ENCODE measurements at regions not wholly inside any gene's neighbourhood (a gene's known extent, or its start where the extent isn't known, plus 50 kb on each side); places are given as distances from the start of the nearest gene placed in this dataset.
A peak's percentile ranks its signal among the peaks of the same experiment; 100 is the strongest.

DNA sequence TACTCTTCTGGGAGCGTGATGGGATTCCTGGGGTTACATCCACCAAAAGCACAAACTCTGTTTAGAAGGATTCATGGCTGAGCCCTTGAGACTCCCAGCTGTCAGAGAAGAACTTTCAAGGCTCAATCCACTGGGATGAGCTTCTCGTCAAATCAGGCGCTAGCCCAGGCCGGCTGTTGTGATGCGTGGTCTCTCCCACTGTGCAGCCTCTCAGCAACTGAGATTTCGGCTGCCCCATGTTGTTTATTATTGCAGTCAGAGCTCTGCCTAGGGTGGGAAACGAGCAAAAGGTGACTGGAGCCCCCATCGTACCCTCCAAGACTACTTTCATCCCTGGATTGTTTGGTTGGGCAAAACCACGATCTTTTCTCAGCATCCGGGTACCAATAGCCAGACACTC, 251.6 kb downstream of the ETS1 start:
- ChIA-PET POLR2A (no interaction called here), CTCF (interaction anchor here (1.0 to 1.2 kb wide), 2 partner anchors 14 to 163 kb away, joined by 3 read pairs; no protein-coding TSS in a partner anchor)
- H3K4me3 Mint-ChIP-seq = no peak overlapping the region
- no peak overlapping the region for H3K27ac Mint-ChIP-seq
- peaks cover 18% of the 10 kb centered on the region for H3K4me1 Mint-ChIP-seq
- H3K36me3 Mint-ChIP-seq = no peaks in the 10 kb centered on the region
- ATAC-seq (peak; percentile 81), DNase-seq (ENCODE audit: low spot score) (no peak)
- TF ChIP-seq ZNF232 (CRISPR knock-in tag; IDR thresholded peaks at IDR 0.05) = no peak
- TF ChIP-seq, protein P1, sequence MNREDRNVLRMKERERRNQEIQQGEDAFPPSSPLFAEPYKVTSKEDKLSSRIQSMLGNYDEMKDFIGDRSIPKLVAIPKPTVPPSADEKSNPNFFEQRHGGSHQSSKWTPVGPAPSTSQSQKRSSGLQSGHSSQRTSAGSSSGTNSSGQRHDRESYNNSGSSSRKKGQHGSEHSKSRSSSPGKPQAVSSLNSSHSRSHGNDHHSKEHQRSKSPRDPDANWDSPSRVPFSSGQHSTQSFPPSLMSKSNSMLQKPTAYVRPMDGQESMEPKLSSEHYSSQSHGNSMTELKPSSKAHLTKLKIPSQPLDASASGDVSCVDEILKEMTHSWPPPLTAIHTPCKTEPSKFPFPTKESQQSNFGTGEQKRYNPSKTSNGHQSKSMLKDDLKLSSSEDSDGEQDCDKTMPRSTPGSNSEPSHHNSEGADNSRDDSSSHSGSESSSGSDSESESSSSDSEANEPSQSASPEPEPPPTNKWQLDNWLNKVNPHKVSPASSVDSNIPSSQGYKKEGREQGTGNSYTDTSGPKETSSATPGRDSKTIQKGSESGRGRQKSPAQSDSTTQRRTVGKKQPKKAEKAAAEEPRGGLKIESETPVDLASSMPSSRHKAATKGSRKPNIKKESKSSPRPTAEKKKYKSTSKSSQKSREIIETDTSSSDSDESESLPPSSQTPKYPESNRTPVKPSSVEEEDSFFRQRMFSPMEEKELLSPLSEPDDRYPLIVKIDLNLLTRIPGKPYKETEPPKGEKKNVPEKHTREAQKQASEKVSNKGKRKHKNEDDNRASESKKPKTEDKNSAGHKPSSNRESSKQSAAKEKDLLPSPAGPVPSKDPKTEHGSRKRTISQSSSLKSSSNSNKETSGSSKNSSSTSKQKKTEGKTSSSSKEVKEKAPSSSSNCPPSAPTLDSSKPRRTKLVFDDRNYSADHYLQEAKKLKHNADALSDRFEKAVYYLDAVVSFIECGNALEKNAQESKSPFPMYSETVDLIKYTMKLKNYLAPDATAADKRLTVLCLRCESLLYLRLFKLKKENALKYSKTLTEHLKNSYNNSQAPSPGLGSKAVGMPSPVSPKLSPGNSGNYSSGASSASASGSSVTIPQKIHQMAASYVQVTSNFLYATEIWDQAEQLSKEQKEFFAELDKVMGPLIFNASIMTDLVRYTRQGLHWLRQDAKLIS (CRISPR knock-in tag; IDR thresholded peaks at IDR 0.05; ENCODE audit: borderline replicate concordance) = no peak
- TF ChIP-seq MYBL2 (CRISPR knock-in tag; IDR thresholded peaks at IDR 0.05) = no peak
- TF ChIP-seq GRHL2 (CRISPR knock-in tag; IDR thresholded peaks at IDR 0.05; ENCODE audit: insufficient replicate concordance, severe bottlenecking) = no peak
- TF ChIP-seq TP53 (CRISPR knock-in tag; IDR thresholded peaks at IDR 0.05) = no peak
- TF ChIP-seq, protein P2, sequence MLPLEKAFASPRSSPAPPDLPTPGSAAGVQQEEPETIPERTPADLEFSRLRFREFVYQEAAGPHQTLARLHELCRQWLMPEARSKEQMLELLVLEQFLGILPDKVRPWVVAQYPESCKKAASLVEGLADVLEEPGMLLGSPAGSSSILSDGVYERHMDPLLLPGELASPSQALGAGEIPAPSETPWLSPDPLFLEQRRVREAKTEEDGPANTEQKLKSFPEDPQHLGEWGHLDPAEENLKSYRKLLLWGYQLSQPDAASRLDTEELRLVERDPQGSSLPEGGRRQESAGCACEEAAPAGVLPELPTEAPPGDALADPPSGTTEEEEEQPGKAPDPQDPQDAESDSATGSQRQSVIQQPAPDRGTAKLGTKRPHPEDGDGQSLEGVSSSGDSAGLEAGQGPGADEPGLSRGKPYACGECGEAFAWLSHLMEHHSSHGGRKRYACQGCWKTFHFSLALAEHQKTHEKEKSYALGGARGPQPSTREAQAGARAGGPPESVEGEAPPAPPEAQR (CRISPR knock-in tag; IDR thresholded peaks at IDR 0.05) = no peak
- TF ChIP-seq, protein P3, sequence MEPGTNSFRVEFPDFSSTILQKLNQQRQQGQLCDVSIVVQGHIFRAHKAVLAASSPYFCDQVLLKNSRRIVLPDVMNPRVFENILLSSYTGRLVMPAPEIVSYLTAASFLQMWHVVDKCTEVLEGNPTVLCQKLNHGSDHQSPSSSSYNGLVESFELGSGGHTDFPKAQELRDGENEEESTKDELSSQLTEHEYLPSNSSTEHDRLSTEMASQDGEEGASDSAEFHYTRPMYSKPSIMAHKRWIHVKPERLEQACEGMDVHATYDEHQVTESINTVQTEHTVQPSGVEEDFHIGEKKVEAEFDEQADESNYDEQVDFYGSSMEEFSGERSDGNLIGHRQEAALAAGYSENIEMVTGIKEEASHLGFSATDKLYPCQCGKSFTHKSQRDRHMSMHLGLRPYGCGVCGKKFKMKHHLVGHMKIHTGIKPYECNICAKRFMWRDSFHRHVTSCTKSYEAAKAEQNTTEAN (CRISPR knock-in tag; IDR thresholded peaks at IDR 0.05) = no peak
- TF ChIP-seq, protein P4, sequence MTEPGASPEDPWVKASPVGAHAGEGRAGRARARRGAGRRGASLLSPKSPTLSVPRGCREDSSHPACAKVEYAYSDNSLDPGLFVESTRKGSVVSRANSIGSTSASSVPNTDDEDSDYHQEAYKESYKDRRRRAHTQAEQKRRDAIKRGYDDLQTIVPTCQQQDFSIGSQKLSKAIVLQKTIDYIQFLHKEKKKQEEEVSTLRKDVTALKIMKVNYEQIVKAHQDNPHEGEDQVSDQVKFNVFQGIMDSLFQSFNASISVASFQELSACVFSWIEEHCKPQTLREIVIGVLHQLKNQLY (CRISPR knock-in tag; IDR thresholded peaks at IDR 0.05) = no peak
- no peak for TF ChIP-seq NR3C1 (CRISPR knock-in tag; conservative IDR thresholded peaks at IDR 0.05; ENCODE audit: low read depth)
- TF ChIP-seq, protein P5, sequence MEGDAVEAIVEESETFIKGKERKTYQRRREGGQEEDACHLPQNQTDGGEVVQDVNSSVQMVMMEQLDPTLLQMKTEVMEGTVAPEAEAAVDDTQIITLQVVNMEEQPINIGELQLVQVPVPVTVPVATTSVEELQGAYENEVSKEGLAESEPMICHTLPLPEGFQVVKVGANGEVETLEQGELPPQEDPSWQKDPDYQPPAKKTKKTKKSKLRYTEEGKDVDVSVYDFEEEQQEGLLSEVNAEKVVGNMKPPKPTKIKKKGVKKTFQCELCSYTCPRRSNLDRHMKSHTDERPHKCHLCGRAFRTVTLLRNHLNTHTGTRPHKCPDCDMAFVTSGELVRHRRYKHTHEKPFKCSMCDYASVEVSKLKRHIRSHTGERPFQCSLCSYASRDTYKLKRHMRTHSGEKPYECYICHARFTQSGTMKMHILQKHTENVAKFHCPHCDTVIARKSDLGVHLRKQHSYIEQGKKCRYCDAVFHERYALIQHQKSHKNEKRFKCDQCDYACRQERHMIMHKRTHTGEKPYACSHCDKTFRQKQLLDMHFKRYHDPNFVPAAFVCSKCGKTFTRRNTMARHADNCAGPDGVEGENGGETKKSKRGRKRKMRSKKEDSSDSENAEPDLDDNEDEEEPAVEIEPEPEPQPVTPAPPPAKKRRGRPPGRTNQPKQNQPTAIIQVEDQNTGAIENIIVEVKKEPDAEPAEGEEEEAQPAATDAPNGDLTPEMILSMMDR (IDR thresholded peaks at IDR 0.05) = no peak
- no peak for TF ChIP-seq RELA (CRISPR knock-in tag; IDR thresholded peaks at IDR 0.05; ENCODE audit: borderline replicate concordance)
- H3K27me3 Mint-ChIP-seq (ENCODE audit: low read depth) = no peaks in the 10 kb centered on the region
- H3K9me3 Mint-ChIP-seq = no peaks in the 10 kb centered on the region

DNA sequence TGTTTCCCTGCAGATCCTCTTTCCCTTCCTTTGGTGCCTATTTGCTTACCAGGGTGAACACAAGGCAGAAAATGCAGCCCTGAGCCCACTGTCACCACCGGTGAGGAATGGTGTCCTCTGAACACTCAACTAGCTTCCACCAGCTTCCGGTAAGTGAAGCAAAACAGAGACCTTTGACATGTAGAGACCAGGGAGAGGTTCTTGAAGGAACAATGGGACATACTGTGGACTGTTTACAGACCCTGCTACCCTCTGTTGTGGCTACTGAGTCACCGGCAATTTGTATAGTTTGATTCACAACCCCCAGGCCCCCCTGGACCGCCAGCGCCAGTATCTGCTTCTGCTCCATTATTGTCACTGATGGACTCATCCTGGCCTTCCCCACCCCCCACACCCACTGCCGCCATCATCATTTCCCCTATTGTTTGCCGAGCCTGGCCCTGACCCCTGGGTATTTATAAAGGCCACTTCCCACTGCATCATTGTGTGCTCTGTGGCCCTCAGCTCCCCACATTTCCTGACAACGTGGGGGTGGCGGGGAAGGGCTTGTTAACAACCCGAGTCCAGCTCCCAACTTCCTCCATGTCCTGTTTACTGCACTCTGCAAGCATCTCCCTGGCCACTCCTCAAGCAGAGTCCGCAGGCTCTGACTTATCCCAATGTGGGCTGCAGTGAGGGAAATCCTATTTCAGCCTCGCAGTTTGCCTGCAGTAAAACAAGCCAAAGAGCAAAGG, 252.9 kb downstream of the ETS1 start:
- ChIA-PET CTCF (interaction anchor here (0.8 to 1.2 kb wide), 2 partner anchors 11 to 423 kb away, joined by 3 to 4 read pairs; no protein-coding TSS in a partner anchor), POLR2A (no interaction called here)
- Mint-ChIP-seq H3K27ac (no peak overlapping the region), H3K36me3 (no peaks in the 10 kb centered on the region), H3K4me3 (no peak overlapping the region), H3K27me3 (ENCODE audit: low read depth) (no peaks in the 10 kb centered on the region; the same call in 1 of the 2 replicates), H3K4me1 (peaks cover 23% of the 10 kb centered on the region), H3K9me3 (no peaks in the 10 kb centered on the region)
- no peak for TF ChIP-seq ZNF263 (CRISPR knock-in tag; IDR thresholded peaks at IDR 0.05; ENCODE audit: low read depth)
- TF ChIP-seq RORB (CRISPR knock-in tag; IDR thresholded peaks at IDR 0.05) = no peak
- no peak for TF ChIP-seq SMAD4 (CRISPR knock-in tag; IDR thresholded peaks at IDR 0.05)
- TF ChIP-seq, protein P6, sequence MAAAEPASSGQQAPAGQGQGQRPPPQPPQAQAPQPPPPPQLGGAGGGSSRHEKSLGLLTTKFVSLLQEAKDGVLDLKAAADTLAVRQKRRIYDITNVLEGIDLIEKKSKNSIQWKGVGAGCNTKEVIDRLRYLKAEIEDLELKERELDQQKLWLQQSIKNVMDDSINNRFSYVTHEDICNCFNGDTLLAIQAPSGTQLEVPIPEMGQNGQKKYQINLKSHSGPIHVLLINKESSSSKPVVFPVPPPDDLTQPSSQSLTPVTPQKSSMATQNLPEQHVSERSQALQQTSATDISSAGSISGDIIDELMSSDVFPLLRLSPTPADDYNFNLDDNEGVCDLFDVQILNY (CRISPR knock-in tag; IDR thresholded peaks at IDR 0.05) = no peak
- TF ChIP-seq, protein P7, sequence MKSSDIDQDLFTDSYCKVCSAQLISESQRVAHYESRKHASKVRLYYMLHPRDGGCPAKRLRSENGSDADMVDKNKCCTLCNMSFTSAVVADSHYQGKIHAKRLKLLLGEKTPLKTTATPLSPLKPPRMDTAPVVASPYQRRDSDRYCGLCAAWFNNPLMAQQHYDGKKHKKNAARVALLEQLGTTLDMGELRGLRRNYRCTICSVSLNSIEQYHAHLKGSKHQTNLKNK (CRISPR knock-in tag; IDR thresholded peaks at IDR 0.05) = no peak
- ATAC-seq = no peak
- no peak for DNase-seq (ENCODE audit: low spot score)

Data from WTC11 (cell line).